A673 (cell line): ENCODE measurements at regions not wholly inside any gene's neighbourhood (a gene's known extent, or its start where the extent isn't known, plus 50 kb on each side); places are given as distances from the start of the nearest gene placed in this dataset.

Experiments used
- CTCF ChIP-seq: fragments of 300-800, 200-600 bp; sonication (generic); conservative IDR thresholded peaks from 2 replicates; pipeline ENCODE4 v1.5.1; 2017; ENCODE audit warnings: low read depth, mild to moderate bottlenecking, antibody characterized with exemption, low read length, moderate library complexity, mixed read lengths
- EZH2 ChIP-seq: fragments of 200-600 bp; sonication (generic); IDR thresholded peaks from 2 replicates; pipeline ENCODE4 v1.6.1; 2017; ENCODE audit warnings: borderline replicate concordance, low read depth, mild to moderate bottlenecking, mixed read lengths, antibody characterized with exemption, low read length; ENCODE audit not compliant: poor library complexity, severe bottlenecking

DNA sequence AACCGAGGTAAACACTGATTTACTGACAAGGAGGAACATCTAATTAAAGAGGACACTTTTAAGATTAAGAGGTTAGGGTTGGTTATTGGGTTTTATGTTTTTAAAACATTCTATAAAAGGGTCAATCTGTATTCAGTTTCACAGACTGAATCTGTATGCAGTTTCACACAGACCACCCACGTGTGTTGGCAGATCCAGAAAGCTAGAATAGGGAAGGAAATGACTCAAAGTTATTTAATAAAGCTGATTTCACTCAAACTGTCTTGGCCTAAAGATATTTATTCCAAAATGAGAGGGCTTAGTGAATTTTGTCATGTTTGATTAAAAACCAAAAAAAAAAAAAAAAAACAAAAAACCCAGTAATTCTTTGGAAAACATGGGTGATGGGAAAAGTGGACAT lies 140.2 kb downstream of the SLC24A2 start:
- no peak for TF ChIP-seq CTCF
- no peak for TF ChIP-seq EZH2
